Ascending aorta (tissue), 2 donors: ENCODE measurements at regions not wholly inside any gene's neighbourhood (a gene's known extent, or its start where the extent isn't known, plus 50 kb on each side); places are given as distances from the start of the nearest gene placed in this dataset.

Experiments used
- DNase-seq, 2 donors: peaks; one replicate each; pipeline ENCODE4 v3.0.0-alpha.2; 2019; ENCODE audit warnings: low spot score in 2 of 2
- H3K27ac ChIP-seq, 2 donors: fragments of 200-600 bp; sonication (generic); one replicate each; pipeline ENCODE4 v1.5.1; 2016 to 2017; ENCODE audit warnings: mild to moderate bottlenecking in 1 of 2
- H3K27me3 ChIP-seq: fragments of 200-600 bp; sonication (generic); one replicate; pipeline ENCODE4 v1.5.1; 2017
- H3K36me3 ChIP-seq, 2 donors: fragments of 200-600 bp; sonication (generic); one replicate each; pipeline ENCODE4 v1.5.1; 2016
- H3K4me1 ChIP-seq, 2 donors: fragments of 200-600 bp; sonication (generic); one replicate each; pipeline ENCODE4 v1.5.1; 2016 to 2017; ENCODE audit warnings: mild to moderate bottlenecking in 1 of 2
- H3K4me3 ChIP-seq, 2 donors: fragments of 200-600 bp; sonication (generic); one replicate each; pipeline ENCODE4 v1.5.1; 2016 to 2017; ENCODE audit warnings: mild to moderate bottlenecking in 1 of 2
- H3K9me3 ChIP-seq, 2 donors: fragments of 200-600 bp; sonication (generic); one replicate each; pipeline ENCODE4 v1.5.1; 2016
- CTCF ChIP-seq, 3 experiments: fragments of 200-600 bp in 2 of 3; fragments of 450-650 bp in 1 of 3; sonication (generic) in 2 of 3; IDR thresholded peaks; one replicate each; pipeline ENCODE4 v1.5.1; 2016 to 2019; ENCODE audit warnings: antibody characterized with exemption in 3 of 3, mild to moderate bottlenecking in 1 of 3, moderate library complexity in 1 of 3
- intact Hi-C: fragments of 100-400 bp; cut with DNase I; formaldehyde crosslinking; loops from one replicate; pipeline ENCODE4 v1.15.1; 2023

- intact Hi-C loops: no loop called here
- Histone ChIP-seq H3K9me3 (no peaks in the 10 kb centered on the region), H3K4me3 (no peak overlapping the region), H3K4me1 (no peaks in the 10 kb centered on the region), H3K27ac (no peak overlapping the region), H3K36me3 (no peaks in the 10 kb centered on the region), H3K27me3 (no peaks in the 10 kb centered on the region)
- TF ChIP-seq CTCF (IDR thresholded peaks at IDR 0.05): no peak
- DNase-seq: no peak
These were observed 62.8 kb upstream of the CCND1 start for GRCh38 chr11:69578167-69578566.

GRCh38 chr11:69580529-69580928, 60.4 kb upstream of the CCND1 start:
- intact Hi-C loops: no loop called here
- no peak for TF ChIP-seq CTCF (IDR thresholded peaks at IDR 0.05)
- no peak overlapping the region for H3K27ac ChIP-seq
- H3K36me3 ChIP-seq: no peaks in the 10 kb centered on the region
- H3K9me3 ChIP-seq: no peaks in the 10 kb centered on the region
- no peak overlapping the region for H3K4me3 ChIP-seq
- no peak for DNase-seq
- no peaks in the 10 kb centered on the region for H3K4me1 ChIP-seq
- no peaks in the 10 kb centered on the region for H3K27me3 ChIP-seq

- Histone ChIP-seq H3K9me3 (no peaks in the 10 kb centered on the region), H3K36me3 (no peaks in the 10 kb centered on the region), H3K4me1 (no peaks in the 10 kb centered on the region), H3K27ac (no peak overlapping the region), H3K4me3 (no peak overlapping the region), H3K27me3 (no peaks in the 10 kb centered on the region)
- DNase-seq: no peak
- intact Hi-C loops: no loop called here
- no peak for TF ChIP-seq CTCF (IDR thresholded peaks at IDR 0.05)
These were observed 58.0 kb upstream of the CCND1 start for GRCh38 chr11:69582756-69583467.

- intact Hi-C loops: no loop called here
- H3K4me1 ChIP-seq: no peaks in the 10 kb centered on the region
- no peak for TF ChIP-seq CTCF (IDR thresholded peaks at IDR 0.05)
- no peaks in the 10 kb centered on the region for H3K27me3 ChIP-seq
- no peak for DNase-seq
- H3K9me3 ChIP-seq: no peaks in the 10 kb centered on the region
- no peak overlapping the region for H3K4me3 ChIP-seq
- no peaks in the 10 kb centered on the region for H3K36me3 ChIP-seq
- H3K27ac ChIP-seq: no peak overlapping the region
These were observed 56.8 kb upstream of the CCND1 start for GRCh38 chr11:69584160-69584559.

- DNase-seq: no peak
These were observed 55.6 kb upstream of the CCND1 start for GRCh38 chr11:69585385-69585784.

More at GRCh38 chr11:69585385-69585784, 55.6 kb upstream of the CCND1 start:
- Histone ChIP-seq H3K36me3 (no peaks in the 10 kb centered on the region), H3K27me3 (no peaks in the 10 kb centered on the region), H3K9me3 (no peaks in the 10 kb centered on the region), H3K27ac (no peak overlapping the region), H3K4me1 (no peaks in the 10 kb centered on the region), H3K4me3 (no peak overlapping the region)
- no peak for TF ChIP-seq CTCF (IDR thresholded peaks at IDR 0.05)
- intact Hi-C loops: no loop called here
